ENCODE measurements at regions not wholly inside any gene's neighbourhood (a gene's known extent, or its start where the extent isn't known, plus 50 kb on each side); places are given as distances from the start of the nearest gene placed in this dataset.

DNA sequence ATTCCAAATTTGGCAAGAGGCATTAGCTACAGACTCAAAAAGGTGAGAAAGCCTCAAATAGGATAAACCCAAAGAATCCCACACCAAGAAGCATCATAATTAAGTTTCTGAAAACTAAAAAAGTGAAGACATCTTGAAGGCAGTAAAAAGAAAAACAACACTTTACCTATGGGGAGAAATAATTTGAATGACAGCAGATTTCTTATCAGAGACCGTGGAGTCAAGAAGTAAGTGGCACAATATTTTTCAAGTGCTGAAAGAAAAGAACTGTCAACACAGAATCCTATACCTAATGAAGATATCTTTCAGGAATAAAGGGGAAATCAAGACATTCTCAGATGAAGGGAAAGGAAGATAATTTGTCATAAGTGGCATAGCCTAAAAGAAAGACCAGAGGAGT lies 193.3 kb upstream of the CHD6 start:
- TF ChIP-seq SPI1 (IDR thresholded peaks at IDR 0.05; ENCODE audit: borderline replicate concordance, low read depth) (no peak), POLR2AphosphoS5 (IDR thresholded peaks at IDR 0.05; ENCODE audit: low read depth) (no peak), GABPA (IDR thresholded peaks at IDR 0.05; ENCODE audit: low read depth) (no peak)
- TF ChIP-seq, protein P1, sequence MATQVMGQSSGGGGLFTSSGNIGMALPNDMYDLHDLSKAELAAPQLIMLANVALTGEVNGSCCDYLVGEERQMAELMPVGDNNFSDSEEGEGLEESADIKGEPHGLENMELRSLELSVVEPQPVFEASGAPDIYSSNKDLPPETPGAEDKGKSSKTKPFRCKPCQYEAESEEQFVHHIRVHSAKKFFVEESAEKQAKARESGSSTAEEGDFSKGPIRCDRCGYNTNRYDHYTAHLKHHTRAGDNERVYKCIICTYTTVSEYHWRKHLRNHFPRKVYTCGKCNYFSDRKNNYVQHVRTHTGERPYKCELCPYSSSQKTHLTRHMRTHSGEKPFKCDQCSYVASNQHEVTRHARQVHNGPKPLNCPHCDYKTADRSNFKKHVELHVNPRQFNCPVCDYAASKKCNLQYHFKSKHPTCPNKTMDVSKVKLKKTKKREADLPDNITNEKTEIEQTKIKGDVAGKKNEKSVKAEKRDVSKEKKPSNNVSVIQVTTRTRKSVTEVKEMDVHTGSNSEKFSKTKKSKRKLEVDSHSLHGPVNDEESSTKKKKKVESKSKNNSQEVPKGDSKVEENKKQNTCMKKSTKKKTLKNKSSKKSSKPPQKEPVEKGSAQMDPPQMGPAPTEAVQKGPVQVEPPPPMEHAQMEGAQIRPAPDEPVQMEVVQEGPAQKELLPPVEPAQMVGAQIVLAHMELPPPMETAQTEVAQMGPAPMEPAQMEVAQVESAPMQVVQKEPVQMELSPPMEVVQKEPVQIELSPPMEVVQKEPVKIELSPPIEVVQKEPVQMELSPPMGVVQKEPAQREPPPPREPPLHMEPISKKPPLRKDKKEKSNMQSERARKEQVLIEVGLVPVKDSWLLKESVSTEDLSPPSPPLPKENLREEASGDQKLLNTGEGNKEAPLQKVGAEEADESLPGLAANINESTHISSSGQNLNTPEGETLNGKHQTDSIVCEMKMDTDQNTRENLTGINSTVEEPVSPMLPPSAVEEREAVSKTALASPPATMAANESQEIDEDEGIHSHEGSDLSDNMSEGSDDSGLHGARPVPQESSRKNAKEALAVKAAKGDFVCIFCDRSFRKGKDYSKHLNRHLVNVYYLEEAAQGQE (IDR thresholded peaks at IDR 0.05; ENCODE audit: insufficient replicate concordance, low read depth) = no peak
- TF ChIP-seq, protein P2, sequence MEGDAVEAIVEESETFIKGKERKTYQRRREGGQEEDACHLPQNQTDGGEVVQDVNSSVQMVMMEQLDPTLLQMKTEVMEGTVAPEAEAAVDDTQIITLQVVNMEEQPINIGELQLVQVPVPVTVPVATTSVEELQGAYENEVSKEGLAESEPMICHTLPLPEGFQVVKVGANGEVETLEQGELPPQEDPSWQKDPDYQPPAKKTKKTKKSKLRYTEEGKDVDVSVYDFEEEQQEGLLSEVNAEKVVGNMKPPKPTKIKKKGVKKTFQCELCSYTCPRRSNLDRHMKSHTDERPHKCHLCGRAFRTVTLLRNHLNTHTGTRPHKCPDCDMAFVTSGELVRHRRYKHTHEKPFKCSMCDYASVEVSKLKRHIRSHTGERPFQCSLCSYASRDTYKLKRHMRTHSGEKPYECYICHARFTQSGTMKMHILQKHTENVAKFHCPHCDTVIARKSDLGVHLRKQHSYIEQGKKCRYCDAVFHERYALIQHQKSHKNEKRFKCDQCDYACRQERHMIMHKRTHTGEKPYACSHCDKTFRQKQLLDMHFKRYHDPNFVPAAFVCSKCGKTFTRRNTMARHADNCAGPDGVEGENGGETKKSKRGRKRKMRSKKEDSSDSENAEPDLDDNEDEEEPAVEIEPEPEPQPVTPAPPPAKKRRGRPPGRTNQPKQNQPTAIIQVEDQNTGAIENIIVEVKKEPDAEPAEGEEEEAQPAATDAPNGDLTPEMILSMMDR (IDR thresholded peaks at IDR 0.05; ENCODE audit: insufficient read depth, low read length) = no peak
- H3K4me3 ChIP-seq (replicated peaks; ENCODE audit: insufficient read depth, low read length) = no peak overlapping the region
- no peaks in the 10 kb centered on the region for H3K27me3 ChIP-seq (ENCODE audit: insufficient read depth, poor library complexity, severe bottlenecking)
- no peak for DNase-seq (ENCODE audit: low read depth in 1 of 2, low spot score in 1 of 2)
- H3K27ac ChIP-seq (replicated peaks) = no peak overlapping the region

DNA sequence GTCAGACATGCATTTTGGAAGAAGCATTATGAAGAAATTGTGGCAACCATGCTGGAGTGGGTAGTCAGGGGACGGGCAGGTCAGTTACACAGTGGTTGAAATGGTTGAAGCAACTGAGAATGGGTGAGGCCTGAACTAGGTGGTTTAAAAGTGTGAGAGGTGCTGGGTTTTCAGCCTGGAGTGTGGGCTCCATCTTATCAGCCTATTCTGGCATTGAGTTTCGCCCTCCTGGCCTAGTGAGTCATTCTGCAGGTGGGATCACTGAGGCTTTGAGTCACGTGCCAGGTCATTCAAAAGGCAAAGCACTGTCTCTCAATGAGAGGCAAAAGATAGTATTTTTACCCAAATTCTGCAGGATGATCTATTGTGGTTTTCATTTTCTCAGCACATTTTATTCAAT lies 181.9 kb upstream of the CHD6 start:
- DNase-seq (ENCODE audit: low read depth in 1 of 2, low spot score in 1 of 2) = no peak
- TF ChIP-seq GABPA (IDR thresholded peaks at IDR 0.05; ENCODE audit: low read depth) = no peak
- TF ChIP-seq POLR2AphosphoS5 (IDR thresholded peaks at IDR 0.05; ENCODE audit: low read depth) = no peak
- TF ChIP-seq, protein P2 (IDR thresholded peaks at IDR 0.05; ENCODE audit: insufficient read depth, low read length) = no peak
- TF ChIP-seq, protein P1 (IDR thresholded peaks at IDR 0.05; ENCODE audit: insufficient replicate concordance, low read depth) = no peak
- no peak for TF ChIP-seq SPI1 (IDR thresholded peaks at IDR 0.05; ENCODE audit: borderline replicate concordance, low read depth)
- Histone ChIP-seq H3K27ac (replicated peaks) (no peak overlapping the region), H3K27me3 (ENCODE audit: insufficient read depth, poor library complexity, severe bottlenecking) (no peaks in the 10 kb centered on the region), H3K4me3 (replicated peaks; ENCODE audit: insufficient read depth, low read length) (no peak overlapping the region)

DNA sequence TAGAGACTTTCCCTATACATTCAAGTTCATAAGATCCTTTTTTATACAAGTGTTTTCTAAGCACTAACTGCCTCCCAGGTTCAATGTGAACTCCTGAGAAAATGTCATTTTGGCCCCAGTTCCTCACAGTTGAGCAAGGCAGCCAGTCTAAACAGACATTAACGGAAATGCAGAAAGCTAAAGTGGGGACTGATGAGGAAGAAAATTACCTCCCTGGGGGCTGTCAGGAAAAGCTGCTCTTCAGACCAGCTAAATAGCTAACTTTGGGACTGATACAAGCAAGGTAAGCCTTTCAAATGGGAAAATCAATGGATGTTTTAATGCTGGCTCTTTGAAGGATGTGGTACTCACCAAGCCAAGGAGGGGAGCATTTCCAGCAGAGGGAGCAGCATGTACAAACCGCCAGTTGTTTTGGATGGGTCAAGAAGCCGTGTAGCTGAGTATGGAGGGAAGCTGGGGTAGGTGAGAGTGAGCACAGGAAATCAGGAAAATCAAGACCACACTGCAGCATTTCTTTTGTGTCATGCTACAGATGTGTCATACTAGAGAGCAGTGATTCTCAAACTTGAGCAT lies 180.8 kb upstream of the CHD6 start:
- no peak for DNase-seq (ENCODE audit: low read depth in 1 of 2, low spot score in 1 of 2)
- Histone ChIP-seq H3K4me3 (replicated peaks; ENCODE audit: insufficient read depth, low read length) (no peak overlapping the region), H3K27ac (replicated peaks) (no peak overlapping the region), H3K27me3 (ENCODE audit: insufficient read depth, poor library complexity, severe bottlenecking) (no peaks in the 10 kb centered on the region)
- TF ChIP-seq, protein P1 (IDR thresholded peaks at IDR 0.05; ENCODE audit: insufficient replicate concordance, low read depth) = no peak
- TF ChIP-seq, protein P2 (IDR thresholded peaks at IDR 0.05; ENCODE audit: insufficient read depth, low read length) = no peak
- TF ChIP-seq SPI1 (IDR thresholded peaks at IDR 0.05; ENCODE audit: borderline replicate concordance, low read depth) (no peak), POLR2AphosphoS5 (IDR thresholded peaks at IDR 0.05; ENCODE audit: low read depth) (no peak), GABPA (IDR thresholded peaks at IDR 0.05; ENCODE audit: low read depth) (no peak)

Measured in HL-60 (cell line).